ENCODE measurements at regions not wholly inside any gene's neighbourhood (a gene's known extent, or its start where the extent isn't known, plus 50 kb on each side); places are given as distances from the start of the nearest gene placed in this dataset.
A peak's percentile ranks its signal among the peaks of the same experiment; 100 is the strongest.

DNA sequence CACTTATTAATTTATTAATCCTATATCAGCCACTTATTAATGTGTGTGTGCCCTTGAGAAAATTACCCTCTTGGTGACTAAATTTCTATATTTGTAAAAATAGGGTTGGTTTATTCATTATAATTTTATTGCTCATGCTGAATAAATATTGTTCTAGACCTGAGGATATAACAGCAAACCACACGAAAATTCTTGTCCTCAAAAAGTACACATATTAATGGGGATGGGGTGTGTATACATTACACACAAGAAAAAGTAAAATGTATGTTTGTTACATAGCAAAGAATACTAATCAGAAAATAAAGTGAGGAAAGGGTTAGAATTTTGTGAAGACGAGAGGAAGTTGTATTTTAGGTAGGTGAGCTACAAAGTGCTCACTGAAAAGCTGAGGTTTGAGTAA, 1068.9 kb upstream of the RAG2 start:
- no peaks in the 10 kb centered on the region for H3K4me1 ChIP-seq
- no peak overlapping the region for H3K4me3 ChIP-seq
- no peak for ATAC-seq
- H3K27ac ChIP-seq: no peak overlapping the region
- H3K27me3 ChIP-seq: no peaks in the 10 kb centered on the region
- intact Hi-C loops (cut with DNase I): no loop called here
- peaks cover 0 to 4% (median 0%) of the 10 kb centered on the region in 11 donors for H3K9me3 ChIP-seq
- 63 to 78% methylated on average over 2 of the region's 2 CpGs for WGBS, 2 donors
- H3K36me3 ChIP-seq: no peaks in the 10 kb centered on the region
- DNase-seq: no peak
- TF ChIP-seq, protein P1, sequence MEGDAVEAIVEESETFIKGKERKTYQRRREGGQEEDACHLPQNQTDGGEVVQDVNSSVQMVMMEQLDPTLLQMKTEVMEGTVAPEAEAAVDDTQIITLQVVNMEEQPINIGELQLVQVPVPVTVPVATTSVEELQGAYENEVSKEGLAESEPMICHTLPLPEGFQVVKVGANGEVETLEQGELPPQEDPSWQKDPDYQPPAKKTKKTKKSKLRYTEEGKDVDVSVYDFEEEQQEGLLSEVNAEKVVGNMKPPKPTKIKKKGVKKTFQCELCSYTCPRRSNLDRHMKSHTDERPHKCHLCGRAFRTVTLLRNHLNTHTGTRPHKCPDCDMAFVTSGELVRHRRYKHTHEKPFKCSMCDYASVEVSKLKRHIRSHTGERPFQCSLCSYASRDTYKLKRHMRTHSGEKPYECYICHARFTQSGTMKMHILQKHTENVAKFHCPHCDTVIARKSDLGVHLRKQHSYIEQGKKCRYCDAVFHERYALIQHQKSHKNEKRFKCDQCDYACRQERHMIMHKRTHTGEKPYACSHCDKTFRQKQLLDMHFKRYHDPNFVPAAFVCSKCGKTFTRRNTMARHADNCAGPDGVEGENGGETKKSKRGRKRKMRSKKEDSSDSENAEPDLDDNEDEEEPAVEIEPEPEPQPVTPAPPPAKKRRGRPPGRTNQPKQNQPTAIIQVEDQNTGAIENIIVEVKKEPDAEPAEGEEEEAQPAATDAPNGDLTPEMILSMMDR (IDR thresholded peaks at IDR 0.05): no peak

DNA sequence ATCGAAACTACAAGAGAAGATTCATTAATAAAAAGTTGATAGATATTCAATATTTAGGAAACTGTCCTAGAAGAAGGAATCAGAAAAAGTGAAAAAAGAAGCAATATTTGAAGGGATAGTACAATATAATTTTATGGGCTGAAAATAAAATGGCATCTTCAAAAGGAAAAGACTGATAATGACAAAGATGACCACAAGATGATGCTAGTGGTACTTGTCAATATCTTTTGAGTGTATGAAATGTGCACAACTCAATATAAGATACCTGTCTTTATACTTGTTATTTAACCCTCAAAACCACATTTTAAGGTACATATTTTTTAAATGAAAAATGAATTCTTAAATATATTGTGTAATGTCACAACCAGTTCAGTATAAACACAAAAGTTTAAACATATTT, 1059.6 kb upstream of the RAG2 start:
- no peaks in the 10 kb centered on the region for H3K27me3 ChIP-seq
- DNase-seq (no peak), ATAC-seq (no peak)
- TF ChIP-seq, protein P1 (IDR thresholded peaks at IDR 0.05): peak in 3 of 9 donors; percentile 11 to 31 (median 27)
- no peak overlapping the region for H3K4me3 ChIP-seq
- H3K27ac ChIP-seq: no peak overlapping the region
- WGBS, 2 donors: 84 to 88% methylated on average over 1 of the region's 1 CpG
- H3K9me3 ChIP-seq: peaks cover 0 to 6% (median 0%) of the 10 kb centered on the region in 11 donors
- intact Hi-C loops (cut with DNase I): no loop called here
- H3K36me3 ChIP-seq: no peaks in the 10 kb centered on the region
- H3K4me1 ChIP-seq: no peaks in the 10 kb centered on the region

DNA sequence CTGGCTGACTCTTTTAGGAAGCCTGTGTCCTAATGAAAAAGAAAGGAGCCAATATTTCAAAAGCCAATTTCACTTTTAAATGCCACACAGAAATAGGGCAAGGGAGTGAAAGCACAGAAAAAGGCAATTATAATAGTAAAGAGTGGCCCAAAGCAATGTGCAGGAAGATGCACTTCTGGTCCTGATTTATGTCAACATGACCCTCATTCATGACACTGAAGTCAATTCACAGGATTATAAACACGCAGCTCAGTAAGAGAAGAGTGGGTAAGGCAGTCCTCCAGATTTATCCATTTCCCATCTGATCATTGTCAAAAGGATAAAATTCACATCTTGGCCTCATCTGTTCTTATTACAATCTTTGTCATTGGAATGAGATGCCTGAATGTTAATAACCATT, 1049.7 kb upstream of the RAG2 start:
- H3K4me3 ChIP-seq: no peak overlapping the region
- no peak overlapping the region for H3K27ac ChIP-seq
- no peak for DNase-seq
- H3K27me3 ChIP-seq: no peaks in the 10 kb centered on the region
- H3K9me3 ChIP-seq: no peaks in the 10 kb centered on the region
- no peaks in the 10 kb centered on the region for H3K36me3 ChIP-seq
- H3K4me1 ChIP-seq: no peaks in the 10 kb centered on the region
- WGBS, 2 donors: 82 to 84% methylated on average over 1 of the region's 1 CpG
- TF ChIP-seq, protein P1 (IDR thresholded peaks at IDR 0.05): no peak
- intact Hi-C loops (cut with DNase I): loop anchor here in 1 of 10 donors (10.0 kb wide), 1 partner anchor 57 kb away; no protein-coding TSS in a partner anchor
- ATAC-seq: no peak

DNA sequence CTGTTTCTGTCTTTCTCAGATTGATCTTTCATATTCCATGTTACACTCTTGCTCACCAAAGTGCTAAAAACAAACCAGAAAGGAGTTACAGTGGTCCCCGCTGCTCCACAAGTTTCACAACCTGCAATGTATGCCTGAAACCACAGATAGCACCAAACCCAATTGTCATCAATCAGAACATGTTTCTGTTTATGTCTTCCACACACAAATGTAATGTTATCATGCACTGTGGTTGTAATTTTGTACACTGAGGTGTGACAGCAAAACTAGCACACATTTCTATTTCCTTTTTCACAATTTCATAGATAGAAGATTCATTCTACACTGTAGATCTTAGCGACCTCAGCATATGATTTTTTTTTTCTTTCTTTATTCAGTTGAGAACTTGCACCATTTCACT, 1045.9 kb upstream of the RAG2 start:
- intact Hi-C loops (cut with DNase I): loop anchor here in 1 of 10 donors (10.0 kb wide), 1 partner anchor 61 kb away; no protein-coding TSS in a partner anchor
- H3K36me3 ChIP-seq: no peaks in the 10 kb centered on the region
- 80 to 85% methylated on average over 2 of the region's 2 CpGs for WGBS, 2 donors

More for the DNA sequence above, 1045.9 kb upstream of the RAG2 start:
- DNase-seq (no peak), ATAC-seq (no peak)
- no peaks in the 10 kb centered on the region for H3K27me3 ChIP-seq
- no peaks in the 10 kb centered on the region for H3K4me1 ChIP-seq
- H3K9me3 ChIP-seq: peaks cover 0 to 8% (median 0%) of the 10 kb centered on the region in 11 donors
- no peak overlapping the region for H3K4me3 ChIP-seq
- H3K27ac ChIP-seq: no peak overlapping the region
- TF ChIP-seq, protein P1 (IDR thresholded peaks at IDR 0.05): no peak

Measured in heart right ventricle (tissue), 16 donors.